GM21528 (cell line): ENCODE measurements at regions not wholly inside any gene's neighbourhood (a gene's known extent, or its start where the extent isn't known, plus 50 kb on each side); places are given as distances from the start of the nearest gene placed in this dataset.

Experiments
- ATAC-seq: cut with Tn5 transposase; IDR thresholded peaks from one replicate; pipeline ENCODE4 v1.9.1; 2021; ENCODE audit warnings: mild to moderate bottlenecking, moderate library complexity; ENCODE audit not compliant: unreplicated experiment, low FRiP score

- no peak for ATAC-seq
These were observed 409.4 kb downstream of the HAPSTR1 start for GRCh38 chr16:9500872-9501271.

- ATAC-seq = no peak
These were observed 412.0 kb downstream of the HAPSTR1 start for GRCh38 chr16:9503251-9503984.

GRCh38 chr16:9508328-9508936, 417.0 kb downstream of the HAPSTR1 start:
- no peak for ATAC-seq

GRCh38 chr16:9509663-9510062, 418.2 kb downstream of the HAPSTR1 start:
- ATAC-seq = no peak

GRCh38 chr16:9511389-9511788, 419.9 kb downstream of the HAPSTR1 start:
- ATAC-seq = no peak

GRCh38 chr16:9516444-9516843, 425.0 kb downstream of the HAPSTR1 start:
- no peak for ATAC-seq

GRCh38 chr16:9518051-9518450, 426.6 kb downstream of the HAPSTR1 start:
- ATAC-seq = no peak

- ATAC-seq = no peak
These were observed 427.1 kb downstream of the HAPSTR1 start for GRCh38 chr16:9518581-9518980.

GRCh38 chr16:9521749-9522370, 430.4 kb downstream of the HAPSTR1 start:
- ATAC-seq = no peak

- ATAC-seq = no peak
These were observed 431.2 kb downstream of the HAPSTR1 start for GRCh38 chr16:9522614-9523013.

- no peak for ATAC-seq
These were observed 432.6 kb downstream of the HAPSTR1 start for GRCh38 chr16:9523994-9524393.

- no peak for ATAC-seq
These were observed 433.6 kb downstream of the HAPSTR1 start for GRCh38 chr16:9525037-9525436.

GRCh38 chr16:9526791-9527190, 435.3 kb downstream of the HAPSTR1 start:
- no peak for ATAC-seq

- ATAC-seq = no peak
These were observed 436.5 kb downstream of the HAPSTR1 start for GRCh38 chr16:9527976-9528375.

GRCh38 chr16:9528511-9529079, 437.2 kb downstream of the HAPSTR1 start:
- ATAC-seq = no peak

GRCh38 chr16:9533042-9533441, 441.6 kb downstream of the HAPSTR1 start:
- ATAC-seq = no peak

GRCh38 chr16:9534759-9535158, 443.3 kb downstream of the HAPSTR1 start:
- no peak for ATAC-seq

GRCh38 chr16:9536905-9537304, 445.5 kb downstream of the HAPSTR1 start:
- ATAC-seq = no peak

GRCh38 chr16:9539346-9539745, 447.9 kb downstream of the HAPSTR1 start:
- ATAC-seq = no peak

- no peak for ATAC-seq
These were observed 450.3 kb downstream of the HAPSTR1 start for GRCh38 chr16:9541723-9542122.

- ATAC-seq = no peak
These were observed 450.8 kb downstream of the HAPSTR1 start for GRCh38 chr16:9542165-9542755.
